MM.1S (cell line): ENCODE measurements at regions not wholly inside any gene's neighbourhood (a gene's known extent, or its start where the extent isn't known, plus 50 kb on each side); places are given as distances from the start of the nearest gene placed in this dataset.

ENCODE experiments used
- DNase-seq: peaks from one replicate; pipeline ENCODE4 v3.0.0-alpha.2; 2015
- H2AFZ ChIP-seq: fragments of 300-600 bp; sonication (generic); 2 replicates; pipeline ENCODE4 v1.6.0; 2016; ENCODE audit warnings: antibody characterized with exemption, low read length
- H3F3A ChIP-seq: fragments of 300-600 bp; sonication (generic); 2 replicates; pipeline ENCODE4 v1.6.1; 2016; ENCODE audit warnings: mild to moderate bottlenecking, antibody characterized with exemption, low read length, moderate library complexity, mixed read lengths; ENCODE audit not compliant: insufficient read depth
- H3K27ac ChIP-seq: fragments of 300-600 bp; sonication (generic); 2 replicates; pipeline ENCODE4 v1.5.1; 2016; ENCODE audit warnings: mild to moderate bottlenecking, low read length
- H3K27me3 ChIP-seq: fragments of 300-600 bp; sonication (generic); replicated peaks from 2 replicates; pipeline ENCODE4 v1.6.0; 2016; ENCODE audit warnings: low read length; ENCODE audit not compliant: insufficient read depth
- H3K36me3 ChIP-seq: fragments of 300-600 bp; sonication (generic); replicated peaks from 2 replicates; pipeline ENCODE4 v1.6.1; 2016; ENCODE audit warnings: mild to moderate bottlenecking, low read length, mixed read lengths; ENCODE audit not compliant: insufficient read depth
- H3K4me1 ChIP-seq: fragments of 300-600 bp; sonication (generic); 2 replicates; pipeline ENCODE4 v1.6.1; 2016; ENCODE audit warnings: low read length, mixed read lengths
- H3K4me2 ChIP-seq: fragments of 300-600 bp; sonication (generic); 2 replicates; pipeline ENCODE4 v1.6.0; 2016; ENCODE audit warnings: low read depth, low read length
- H3K4me3 ChIP-seq: fragments of 300-600 bp; sonication (generic); 2 replicates; pipeline ENCODE4 v1.5.1; 2016; ENCODE audit warnings: low read length, mixed read lengths
- H3K79me2 ChIP-seq: fragments of 300-600 bp; sonication (generic); 2 replicates; pipeline ENCODE4 v1.6.1; 2016; ENCODE audit warnings: mixed run types, low read length, mixed read lengths
- H3K9ac ChIP-seq: fragments of 300-600 bp; sonication (generic); 2 replicates; pipeline ENCODE4 v1.6.1; 2016; ENCODE audit warnings: low read length, mixed read lengths
- H3K9me2 ChIP-seq: fragments of 300-600 bp; sonication (generic); replicated peaks from 2 replicates; pipeline ENCODE4 v1.6.1; 2016; ENCODE audit warnings: mild to moderate bottlenecking, low read length, mixed read lengths; ENCODE audit not compliant: insufficient read depth
- H3K9me3 ChIP-seq: fragments of 300-600 bp; sonication (generic); replicated peaks from 2 replicates; pipeline ENCODE4 v1.6.1; 2016; ENCODE audit warnings: mild to moderate bottlenecking, low read length, mixed read lengths; ENCODE audit not compliant: insufficient read depth
- H4K20me1 ChIP-seq: fragments of 300-600 bp; sonication (generic); 2 replicates; pipeline ENCODE4 v1.6.1; 2016; ENCODE audit warnings: mild to moderate bottlenecking, low read length, moderate library complexity, mixed read lengths; ENCODE audit not compliant: insufficient read depth
- CTCF ChIP-seq: fragments of 300-600 bp; sonication (generic); IDR thresholded peaks from 2 replicates; pipeline ENCODE4 v1.5.1; 2016; ENCODE audit warnings: antibody characterized with exemption, low read length, mixed read lengths
- EZH2 ChIP-seq: fragments of 300-600 bp; sonication (generic); optimal IDR thresholded peaks from 2 replicates; pipeline ENCODE3; 2017; ENCODE audit warnings: low read depth, mild to moderate bottlenecking, antibody characterized with exemption, low read length, mixed read lengths
- EZH2phosphoT487 ChIP-seq: fragments of 300-600 bp; sonication (generic); IDR thresholded peaks from 2 replicates; pipeline ENCODE4 v1.6.1; 2018; ENCODE audit warnings: antibody characterized with exemption, low read length

- Histone ChIP-seq H4K20me1 (no peaks in the 10 kb centered on the region), H3K4me3 (no peak overlapping the region), H3F3A (no peaks in the 10 kb centered on the region), H3K4me1 (no peaks in the 10 kb centered on the region), H3K9me3 (no peaks in the 10 kb centered on the region), H3K27me3 (no peaks in the 10 kb centered on the region), H3K4me2 (no peak overlapping the region), H3K27ac (no peak overlapping the region), H3K36me3 (no peaks in the 10 kb centered on the region), H3K79me2 (no peaks in the 10 kb centered on the region), H3K9ac (no peak overlapping the region), H3K9me2 (no peaks in the 10 kb centered on the region), H2AFZ (no peak overlapping the region)
- TF ChIP-seq CTCF: no peak
- TF ChIP-seq EZH2phosphoT487: no peak
- no peak for TF ChIP-seq EZH2
- DNase-seq: no peak
These were observed 184.2 kb upstream of the FOXN3 start for GRCh38 chr14:89600950-89601826.

GRCh38 chr14:89600029-89600428 is 183.0 kb upstream of the FOXN3 start:
- no peak overlapping the region for H3K9ac ChIP-seq
- H3K36me3 ChIP-seq: no peaks in the 10 kb centered on the region
- H3K9me2 ChIP-seq: no peaks in the 10 kb centered on the region
- no peaks in the 10 kb centered on the region for H3K4me1 ChIP-seq
- DNase-seq: no peak
- no peak overlapping the region for H2AFZ ChIP-seq
- no peaks in the 10 kb centered on the region for H3K27me3 ChIP-seq
- H3K79me2 ChIP-seq: no peaks in the 10 kb centered on the region
- no peak overlapping the region for H3K4me2 ChIP-seq
- no peaks in the 10 kb centered on the region for H3F3A ChIP-seq
- no peak overlapping the region for H3K4me3 ChIP-seq
- no peak overlapping the region for H3K27ac ChIP-seq
- H3K9me3 ChIP-seq: no peaks in the 10 kb centered on the region
- TF ChIP-seq EZH2 (no peak), CTCF (no peak), EZH2phosphoT487 (no peak)
- no peaks in the 10 kb centered on the region for H4K20me1 ChIP-seq

DNA sequence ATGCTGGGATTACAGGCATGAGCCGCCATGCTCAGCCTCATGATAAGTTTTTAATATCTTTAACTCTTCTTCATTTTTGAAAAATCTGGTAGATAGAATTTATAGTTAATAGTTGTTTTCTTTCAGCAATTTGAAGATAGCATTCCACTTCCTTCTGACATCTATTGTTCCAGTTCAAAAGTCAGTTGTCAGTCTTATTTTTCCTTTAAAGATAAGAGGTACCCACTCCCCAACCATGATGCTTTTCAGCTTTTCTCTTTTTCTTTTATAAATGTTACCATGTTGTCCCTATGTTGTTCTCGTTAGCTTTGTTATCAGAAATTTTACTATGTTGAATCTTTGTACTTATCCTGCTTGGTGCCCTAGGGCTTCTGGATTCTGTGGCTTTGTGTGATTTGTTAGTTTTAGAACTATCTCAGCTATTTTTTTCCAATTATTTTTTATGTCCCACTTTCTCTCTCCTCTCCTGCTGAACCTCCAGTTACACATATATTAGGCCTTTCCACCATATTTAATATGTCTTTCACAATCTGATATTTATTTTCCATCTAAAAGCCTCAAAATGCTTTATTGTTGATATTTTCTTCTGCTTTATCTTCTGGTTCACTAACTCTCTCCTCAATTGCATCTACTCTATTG is 181.6 kb upstream of the FOXN3 start:
- H3K79me2 ChIP-seq: no peaks in the 10 kb centered on the region

More for the DNA sequence above, 181.6 kb upstream of the FOXN3 start:
- no peaks in the 10 kb centered on the region for H3F3A ChIP-seq
- no peak overlapping the region for H3K4me3 ChIP-seq
- no peaks in the 10 kb centered on the region for H3K4me1 ChIP-seq
- no peaks in the 10 kb centered on the region for H3K9me3 ChIP-seq
- H3K9ac ChIP-seq: no peak overlapping the region
- DNase-seq: peak; percentile 8
- H3K27me3 ChIP-seq: no peaks in the 10 kb centered on the region
- no peak for TF ChIP-seq EZH2
- no peak for TF ChIP-seq CTCF
- H4K20me1 ChIP-seq: no peaks in the 10 kb centered on the region
- no peaks in the 10 kb centered on the region for H3K9me2 ChIP-seq
- no peak overlapping the region for H3K4me2 ChIP-seq
- no peak overlapping the region for H2AFZ ChIP-seq
- no peaks in the 10 kb centered on the region for H3K36me3 ChIP-seq
- no peak overlapping the region for H3K27ac ChIP-seq
